Neuronal stem cell (in vitro differentiated cells): ENCODE measurements at regions not wholly inside any gene's neighbourhood (a gene's known extent, or its start where the extent isn't known, plus 50 kb on each side); places are given as distances from the start of the nearest gene placed in this dataset.

Experiments
- DNase-seq: peaks from one replicate; pipeline ENCODE4 v3.0.0-alpha.2; 2013; ENCODE audit warnings: low spot score
- H2AFZ ChIP-seq: one replicate; pipeline ENCODE4 v1.6.1; 2013; ENCODE audit warnings: mild to moderate bottlenecking, low read length, inconsistent platforms
- H2AK5ac ChIP-seq: 2 replicates; pipeline ENCODE4 v1.6.1; 2013; ENCODE audit warnings: low read depth, mild to moderate bottlenecking, inconsistent platforms, low read length, moderate library complexity, mixed read lengths
- H2BK120ac ChIP-seq: 2 replicates; pipeline ENCODE4 v1.6.1; 2013; ENCODE audit warnings: low read depth, mild to moderate bottlenecking, inconsistent platforms, low read length, moderate library complexity, mixed read lengths
- H2BK12ac ChIP-seq: one replicate; pipeline ENCODE4 v1.6.1; 2013; ENCODE audit warnings: low read length, inconsistent platforms
- H2BK15ac ChIP-seq: 2 replicates; pipeline ENCODE4 v1.6.1; 2013; ENCODE audit warnings: mild to moderate bottlenecking, low read length, inconsistent platforms, mixed read lengths
- H2BK5ac ChIP-seq: one replicate; pipeline ENCODE4 v1.6.1; 2013; ENCODE audit warnings: inconsistent platforms, mild to moderate bottlenecking, low read length, moderate library complexity
- H3K14ac ChIP-seq: one replicate; pipeline ENCODE4 v1.6.1; 2013; ENCODE audit warnings: low read length, inconsistent platforms
- H3K18ac ChIP-seq: 2 replicates; pipeline ENCODE4 v1.6.1; 2013; ENCODE audit warnings: low read length, inconsistent platforms
- H3K23ac ChIP-seq: 2 replicates; pipeline ENCODE4 v1.6.1; 2013; ENCODE audit warnings: low read depth, mild to moderate bottlenecking, mixed read lengths, low read length, inconsistent platforms; ENCODE audit not compliant: poor library complexity
- H3K27ac ChIP-seq: replicated peaks from 3 replicates; pipeline ENCODE4 v1.5.1; 2013; ENCODE audit warnings: low read length, inconsistent platforms
- H3K27me3 ChIP-seq, 3 experiments: 2 replicates each; pipeline ENCODE4 v1.6.1; 2013; ENCODE audit warnings: low read length in 3 of 3, mild to moderate bottlenecking in 2 of 3, inconsistent platforms in 1 of 3, low read depth in 1 of 3, mixed read lengths in 1 of 3, moderate library complexity in 1 of 3; ENCODE audit not compliant: control insufficient read depth in 3 of 3, insufficient read depth in 3 of 3
- H3K36me3 ChIP-seq, 2 donors: replicated peaks in 1 of 2; 2 replicates each; pipeline ENCODE4 v1.6.1; 2013; ENCODE audit warnings: low read length in 2 of 2; ENCODE audit not compliant: control insufficient read depth in 2 of 2, insufficient read depth in 2 of 2
- H3K4ac ChIP-seq: 2 replicates; pipeline ENCODE4 v1.6.1; 2013; ENCODE audit warnings: inconsistent platforms, mild to moderate bottlenecking, low read length, moderate library complexity
- H3K4me1 ChIP-seq, 2 donors: 1 replicate in 1 of 2; 2 replicates in 1 of 2; pipeline ENCODE4 v1.6.1; 2013; ENCODE audit warnings: low read length in 2 of 2, low read depth in 1 of 2; ENCODE audit not compliant: control insufficient read depth in 2 of 2, insufficient read depth in 1 of 2
- H3K4me2 ChIP-seq: one replicate; pipeline ENCODE4 v1.6.1; 2013; ENCODE audit warnings: mild to moderate bottlenecking, low read length, inconsistent platforms; ENCODE audit not compliant: insufficient read depth, poor library complexity, severe bottlenecking
- H3K4me3 ChIP-seq, 2 donors: 2 replicates each; pipeline ENCODE4 v1.5.1; 2013; ENCODE audit warnings: low read length in 2 of 2, mild to moderate bottlenecking in 2 of 2, inconsistent platforms in 1 of 2, moderate library complexity in 1 of 2
- H3K79me1 ChIP-seq: one replicate; pipeline ENCODE4 v1.6.1; 2013; ENCODE audit warnings: low read depth, mild to moderate bottlenecking, inconsistent platforms, low read length, moderate library complexity
- H3K9ac ChIP-seq: one replicate; pipeline ENCODE4 v1.6.1; 2013; ENCODE audit warnings: mild to moderate bottlenecking, low read depth, low read length, inconsistent platforms; ENCODE audit not compliant: poor library complexity
- H3K9me3 ChIP-seq, 2 donors: replicated peaks in 1 of 2; 2 replicates each; pipeline versions ENCODE3 to v1.6.1; 2013; ENCODE audit warnings: low read length in 2 of 2, mild to moderate bottlenecking in 2 of 2, inconsistent platforms in 1 of 2, low read depth in 1 of 2, mixed read lengths in 1 of 2, moderate library complexity in 1 of 2; ENCODE audit not compliant: control insufficient read depth in 2 of 2, insufficient read depth in 1 of 2
- H4K8ac ChIP-seq: one replicate; pipeline ENCODE4 v1.6.1; 2013; ENCODE audit warnings: low read depth, mild to moderate bottlenecking, inconsistent platforms, low read length, moderate library complexity
- H4K91ac ChIP-seq: one replicate; pipeline ENCODE4 v1.6.1; 2013; ENCODE audit warnings: low read length, low read depth, mild to moderate bottlenecking, inconsistent platforms; ENCODE audit not compliant: poor library complexity
- WGBS, 2 donors: extraction: QIAGEN DNeasy Blood & Tissue Kit; methylation state at CpG; one replicate each; pipeline ENCODE4 v1.1.7; 2013; ENCODE audit warnings: missing lambda C conversion rate in 2 of 2, mixed read lengths in 1 of 2; ENCODE audit not compliant: insufficient read length in 2 of 2, insufficient replicate concordance in 1 of 2; ENCODE audit errors: extremely low coverage in 2 of 2; 5-methylcytosine and 5-hydroxymethylcytosine counted together

DNA sequence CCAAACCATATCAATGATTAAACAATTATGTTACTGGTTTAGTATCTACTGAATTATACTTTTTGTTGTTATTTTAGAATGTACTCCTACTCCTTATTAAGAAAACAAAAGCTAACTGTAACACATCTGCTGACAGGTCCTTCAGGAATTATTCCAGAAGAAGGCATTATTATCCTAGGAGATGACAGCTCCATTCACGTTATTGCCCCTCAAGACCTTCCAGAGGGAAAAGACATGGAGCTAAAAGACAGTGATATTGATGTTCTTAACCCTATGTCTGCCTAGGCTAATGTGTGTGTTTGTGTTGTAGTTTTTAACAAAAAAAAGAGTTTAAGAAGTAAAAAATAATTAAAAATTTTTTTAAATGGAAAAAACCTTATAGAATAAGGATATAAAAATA lies 206.8 kb upstream of the KLHL4 start:
- no peak overlapping the region for H2BK120ac ChIP-seq
- no peak overlapping the region for H3K9ac ChIP-seq
- H3K79me1 ChIP-seq: no peaks in the 10 kb centered on the region
- H2BK5ac ChIP-seq: no peak overlapping the region
- no peak overlapping the region for H3K23ac ChIP-seq
- H2AK5ac ChIP-seq: no peak overlapping the region
- H3K4me1 ChIP-seq: no peaks in the 10 kb centered on the region
- no peak overlapping the region for H4K8ac ChIP-seq
- H3K4me3 ChIP-seq: no peak overlapping the region
- H2AFZ ChIP-seq: no peak overlapping the region
- no peak overlapping the region for H3K27ac ChIP-seq
- no peak overlapping the region for H3K14ac ChIP-seq
- H2BK12ac ChIP-seq: no peak overlapping the region
- no peaks in the 10 kb centered on the region for H3K27me3 ChIP-seq
- H3K4ac ChIP-seq: no peak overlapping the region
- no peak overlapping the region for H2BK15ac ChIP-seq
- H4K91ac ChIP-seq: no peak overlapping the region
- no peak overlapping the region for H3K18ac ChIP-seq
- WGBS, 2 donors: no CpG with 5 or more reads among the region's 1 CpG
- H3K4me2 ChIP-seq: no peak overlapping the region
- no peak for DNase-seq
- H3K36me3 ChIP-seq: no peaks in the 10 kb centered on the region
- no peaks in the 10 kb centered on the region for H3K9me3 ChIP-seq

DNA sequence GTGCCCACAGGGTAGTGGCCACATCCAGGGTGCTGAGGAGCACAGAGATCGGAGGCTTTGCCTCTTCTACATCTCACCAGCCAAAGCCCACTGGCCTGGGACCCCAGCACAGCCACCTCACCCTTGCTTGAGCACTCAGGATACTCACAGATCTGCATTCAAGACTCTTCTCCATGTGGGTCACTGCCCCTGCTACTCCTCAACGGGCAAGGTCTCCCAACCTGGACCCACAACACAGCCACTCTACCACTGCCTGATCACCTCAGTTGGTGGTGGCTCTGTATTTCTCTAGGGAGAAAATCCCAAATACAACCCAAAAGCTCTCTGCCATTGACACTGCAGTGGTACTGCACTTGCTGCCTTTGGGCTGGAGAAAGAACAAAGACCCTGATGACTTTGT lies 190.3 kb upstream of the KLHL4 start:
- Histone ChIP-seq H3K9me3 (no peaks in the 10 kb centered on the region), H3K4ac (no peak overlapping the region), H3K4me2 (no peak overlapping the region), H4K8ac (no peak overlapping the region), H3K18ac (no peak overlapping the region), H3K36me3 (no peaks in the 10 kb centered on the region), H3K79me1 (no peaks in the 10 kb centered on the region), H3K9ac (no peak overlapping the region), H2BK120ac (no peak overlapping the region), H3K4me3 (no peak overlapping the region), H2BK5ac (no peak overlapping the region), H2AK5ac (no peak overlapping the region), H3K27me3 (no peaks in the 10 kb centered on the region), H2AFZ (no peak overlapping the region), H3K14ac (no peak overlapping the region), H4K91ac (no peak overlapping the region), H2BK12ac (no peak overlapping the region), H2BK15ac (no peak overlapping the region), H3K23ac (no peak overlapping the region), H3K27ac (no peak overlapping the region), H3K4me1 (no peaks in the 10 kb centered on the region)
- no CpG with 5 or more reads among the region's 2 CpGs for WGBS, 2 donors
- DNase-seq: no peak

DNA sequence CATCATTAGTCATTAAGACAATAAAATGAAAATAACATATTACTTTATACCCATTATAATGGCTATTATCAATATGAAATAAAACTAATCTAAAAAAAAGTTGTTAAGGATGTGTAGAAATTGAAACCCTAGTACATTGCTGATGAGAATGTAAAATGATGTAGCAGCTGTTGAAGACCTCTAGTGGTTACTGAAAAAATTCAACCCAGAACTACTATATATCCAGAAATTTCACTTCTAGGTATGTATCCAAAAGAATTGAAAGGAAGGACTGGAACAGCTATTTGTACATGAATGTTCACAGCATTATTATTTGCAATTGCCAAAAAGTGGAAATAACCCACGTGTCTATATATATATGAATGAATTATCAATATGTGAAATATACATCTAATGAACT lies 180.3 kb upstream of the KLHL4 start:
- DNase-seq: no peak
- Histone ChIP-seq H3K36me3 (no peaks in the 10 kb centered on the region), H3K27ac (no peak overlapping the region), H3K23ac (no peak overlapping the region), H2AK5ac (no peak overlapping the region), H4K91ac (no peak overlapping the region), H3K18ac (no peak overlapping the region), H3K4me2 (no peak overlapping the region), H2BK120ac (no peak overlapping the region), H3K79me1 (no peaks in the 10 kb centered on the region), H3K4me1 (no peaks in the 10 kb centered on the region), H2BK12ac (no peak overlapping the region), H3K14ac (no peak overlapping the region), H3K27me3 (no peaks in the 10 kb centered on the region), H3K4me3 (no peak overlapping the region), H2BK5ac (no peak overlapping the region), H3K9ac (no peak overlapping the region), H2BK15ac (no peak overlapping the region), H4K8ac (no peak overlapping the region), H2AFZ (no peak overlapping the region), H3K9me3 (no peaks in the 10 kb centered on the region), H3K4ac (no peak overlapping the region)
- WGBS, 2 donors: no CpG with 5 or more reads among the region's 1 CpG

DNA sequence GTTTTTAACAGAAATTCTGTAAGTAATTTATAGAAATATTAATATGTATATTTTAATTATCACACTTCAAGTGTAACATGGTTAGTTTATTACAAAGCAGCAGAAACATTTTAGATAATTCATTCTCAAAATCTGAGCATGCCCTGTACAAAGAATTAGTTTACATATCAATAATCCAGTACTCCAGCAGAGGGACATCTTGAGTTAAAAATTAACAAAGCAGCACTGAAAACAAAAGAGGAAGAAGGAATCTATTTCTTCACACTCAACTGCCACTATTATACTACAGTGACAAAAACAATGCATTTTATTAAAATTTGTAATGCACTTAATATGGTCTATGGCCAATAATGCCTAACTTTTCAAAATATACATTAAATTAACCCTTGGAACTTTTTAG lies 179.1 kb upstream of the KLHL4 start:
- no peak overlapping the region for H3K18ac ChIP-seq
- H3K14ac ChIP-seq: no peak overlapping the region
- H2BK15ac ChIP-seq: no peak overlapping the region
- H2BK12ac ChIP-seq: no peak overlapping the region
- no peak overlapping the region for H3K9ac ChIP-seq
- H3K4me1 ChIP-seq: no peaks in the 10 kb centered on the region
- no peak overlapping the region for H2BK120ac ChIP-seq
- no peak overlapping the region for H4K91ac ChIP-seq
- no peak overlapping the region for H3K4me3 ChIP-seq
- no peaks in the 10 kb centered on the region for H3K27me3 ChIP-seq
- no peak overlapping the region for H2AFZ ChIP-seq
- H3K9me3 ChIP-seq: no peaks in the 10 kb centered on the region
- H3K27ac ChIP-seq: no peak overlapping the region
- H3K36me3 ChIP-seq: no peaks in the 10 kb centered on the region
- no peak overlapping the region for H3K4ac ChIP-seq
- peak; percentile 1 for DNase-seq
- H3K4me2 ChIP-seq: no peak overlapping the region
- H2BK5ac ChIP-seq: no peak overlapping the region
- no peak overlapping the region for H2AK5ac ChIP-seq
- H3K79me1 ChIP-seq: no peaks in the 10 kb centered on the region
- no peak overlapping the region for H3K23ac ChIP-seq
- H4K8ac ChIP-seq: no peak overlapping the region
